GM12875 (cell line): ENCODE measurements at regions not wholly inside any gene's neighbourhood (a gene's known extent, or its start where the extent isn't known, plus 50 kb on each side); places are given as distances from the start of the nearest gene placed in this dataset.

Experiments
- H3K4me3 ChIP-seq: one replicate; pipeline ENCODE4 v1.5.1; 2011; ENCODE audit warnings: low read depth, low read length, control low read depth
- TF ChIP-seq, protein P1 (sequence below): IDR thresholded peaks from 2 replicates; pipeline ENCODE4 v1.5.1; 2011; ENCODE audit warnings: low read depth, mild to moderate bottlenecking, control low read depth, inconsistent platforms, low read length, moderate library complexity, borderline replicate concordance; ENCODE audit not compliant: insufficient read depth

DNA sequence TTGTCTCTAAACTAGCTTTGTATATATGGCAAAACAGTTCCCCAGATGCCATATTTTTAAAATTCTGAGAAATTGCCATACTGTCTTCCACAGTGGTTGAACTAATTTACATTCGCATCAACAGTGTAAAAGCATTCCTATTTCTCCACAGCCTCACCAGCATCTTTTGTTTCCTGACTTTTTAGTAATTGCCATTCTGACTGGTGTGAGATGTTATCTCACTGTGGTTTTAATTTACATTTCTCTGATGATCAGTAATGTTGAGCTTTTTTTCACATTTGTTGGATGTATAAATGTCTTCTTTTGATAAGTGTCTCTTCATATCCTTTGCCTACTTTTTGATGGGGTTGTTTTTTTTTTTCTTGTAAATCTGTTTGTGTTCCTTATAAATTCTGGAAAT is 1222.7 kb upstream of the CITED2 start:
- TF ChIP-seq, protein P1, sequence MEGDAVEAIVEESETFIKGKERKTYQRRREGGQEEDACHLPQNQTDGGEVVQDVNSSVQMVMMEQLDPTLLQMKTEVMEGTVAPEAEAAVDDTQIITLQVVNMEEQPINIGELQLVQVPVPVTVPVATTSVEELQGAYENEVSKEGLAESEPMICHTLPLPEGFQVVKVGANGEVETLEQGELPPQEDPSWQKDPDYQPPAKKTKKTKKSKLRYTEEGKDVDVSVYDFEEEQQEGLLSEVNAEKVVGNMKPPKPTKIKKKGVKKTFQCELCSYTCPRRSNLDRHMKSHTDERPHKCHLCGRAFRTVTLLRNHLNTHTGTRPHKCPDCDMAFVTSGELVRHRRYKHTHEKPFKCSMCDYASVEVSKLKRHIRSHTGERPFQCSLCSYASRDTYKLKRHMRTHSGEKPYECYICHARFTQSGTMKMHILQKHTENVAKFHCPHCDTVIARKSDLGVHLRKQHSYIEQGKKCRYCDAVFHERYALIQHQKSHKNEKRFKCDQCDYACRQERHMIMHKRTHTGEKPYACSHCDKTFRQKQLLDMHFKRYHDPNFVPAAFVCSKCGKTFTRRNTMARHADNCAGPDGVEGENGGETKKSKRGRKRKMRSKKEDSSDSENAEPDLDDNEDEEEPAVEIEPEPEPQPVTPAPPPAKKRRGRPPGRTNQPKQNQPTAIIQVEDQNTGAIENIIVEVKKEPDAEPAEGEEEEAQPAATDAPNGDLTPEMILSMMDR = no peak
- H3K4me3 ChIP-seq = no peak overlapping the region

DNA sequence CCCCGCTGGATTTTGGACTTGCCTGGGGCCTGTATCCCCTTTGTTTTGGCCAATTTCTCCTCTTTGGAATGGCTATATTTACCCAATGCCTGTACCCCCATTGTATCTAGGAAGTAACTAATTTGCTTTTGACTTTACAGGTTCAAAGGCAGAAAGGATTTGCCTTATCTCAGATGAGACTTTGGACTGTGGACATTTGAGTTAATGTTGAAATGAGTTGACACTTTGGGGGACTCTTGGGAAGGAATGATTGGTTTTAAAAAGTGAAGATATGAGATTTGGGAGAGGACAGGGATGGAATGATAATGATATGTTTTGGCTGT is 1220.3 kb upstream of the CITED2 start:
- H3K4me3 ChIP-seq = no peak overlapping the region
- TF ChIP-seq, protein P1 = no peak

DNA sequence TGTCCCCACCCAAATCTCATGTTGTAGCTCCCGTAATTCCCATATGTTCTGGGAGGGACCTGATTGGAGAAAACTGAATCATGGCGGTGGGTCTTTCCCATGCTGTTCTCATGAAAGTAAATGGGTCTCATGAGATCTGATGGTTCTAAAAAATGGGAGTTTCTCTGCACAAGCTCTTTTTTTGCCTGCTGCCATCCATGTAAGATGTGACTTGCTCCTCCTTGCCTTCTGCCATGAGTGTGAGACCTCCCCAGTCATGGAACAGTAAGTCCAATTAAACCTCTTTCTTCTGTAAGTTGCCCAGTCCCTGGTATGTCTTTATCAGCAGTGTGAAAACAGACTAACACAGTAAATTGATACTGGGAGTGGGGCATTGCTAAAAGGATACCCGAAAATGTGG is 1218.4 kb upstream of the CITED2 start:
- TF ChIP-seq, protein P1 = no peak
- no peak overlapping the region for H3K4me3 ChIP-seq

DNA sequence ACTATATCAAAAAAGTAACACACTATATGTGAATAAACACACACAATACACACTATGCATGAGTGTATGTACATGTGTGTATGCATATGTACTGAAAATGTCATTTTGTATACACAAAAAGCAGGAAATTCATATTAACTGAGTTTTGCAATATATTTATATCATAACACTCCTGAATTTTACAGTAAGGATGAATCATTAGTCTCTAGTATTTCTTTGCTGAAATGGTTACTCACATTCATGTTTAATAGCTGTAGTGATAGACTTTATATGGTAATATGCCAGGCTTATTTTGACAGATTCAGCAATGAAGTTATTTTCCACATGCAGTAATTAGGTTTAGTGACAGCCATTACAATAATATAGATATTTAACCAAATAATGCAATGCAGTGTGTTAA is 1216.2 kb upstream of the CITED2 start:
- H3K4me3 ChIP-seq = no peak overlapping the region
- TF ChIP-seq, protein P1 = no peak

DNA sequence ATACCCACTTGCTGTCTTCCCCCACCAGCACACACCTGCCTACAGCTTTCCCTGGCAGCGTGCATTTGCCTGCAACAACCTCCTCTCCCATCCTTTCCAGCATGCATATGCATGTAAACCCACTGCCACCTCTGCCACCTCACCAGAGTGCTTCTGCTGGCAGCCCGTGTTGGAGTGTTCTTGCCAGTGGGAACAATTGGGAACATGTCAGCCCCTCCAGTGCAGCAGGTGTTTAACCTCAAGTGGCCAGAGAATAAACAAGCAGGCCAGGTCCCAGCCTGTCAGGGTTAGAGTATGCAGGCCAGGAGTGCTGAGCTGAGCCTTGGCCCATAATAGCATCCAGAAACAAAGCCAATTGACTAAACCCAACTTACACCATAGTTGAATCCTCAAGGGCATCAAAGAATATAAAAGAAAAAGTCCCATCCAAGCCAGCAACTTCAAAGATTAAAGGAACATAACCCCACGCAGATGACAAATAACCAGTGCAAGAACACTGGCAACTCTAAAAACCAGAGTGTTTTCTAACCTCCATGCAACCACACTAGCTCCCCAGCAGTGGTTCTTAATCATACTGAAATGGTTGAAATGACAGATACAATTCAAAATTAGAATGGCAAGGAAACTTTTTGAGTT is 1212.1 kb upstream of the CITED2 start:
- TF ChIP-seq, protein P1 = no peak
- no peak overlapping the region for H3K4me3 ChIP-seq

DNA sequence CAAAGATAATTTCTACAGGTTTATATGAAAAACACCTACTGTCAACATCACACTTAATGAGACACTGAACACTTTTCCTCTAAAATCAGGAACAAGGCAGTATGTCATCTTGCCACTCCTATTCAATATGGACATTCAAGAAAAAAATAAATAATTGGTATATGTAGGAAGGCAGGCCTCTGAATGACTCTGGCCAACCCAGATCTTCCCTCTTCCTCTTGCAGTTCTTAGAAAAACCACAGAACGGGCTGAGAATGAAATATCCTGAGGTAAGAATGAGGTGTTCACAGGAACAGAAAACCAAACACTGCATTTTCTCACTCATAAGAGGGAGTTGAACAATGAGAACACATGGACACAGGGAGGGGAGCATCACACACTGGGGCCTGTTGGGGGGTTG is 1207.2 kb upstream of the CITED2 start:
- TF ChIP-seq, protein P1 = no peak
- no peak overlapping the region for H3K4me3 ChIP-seq

DNA sequence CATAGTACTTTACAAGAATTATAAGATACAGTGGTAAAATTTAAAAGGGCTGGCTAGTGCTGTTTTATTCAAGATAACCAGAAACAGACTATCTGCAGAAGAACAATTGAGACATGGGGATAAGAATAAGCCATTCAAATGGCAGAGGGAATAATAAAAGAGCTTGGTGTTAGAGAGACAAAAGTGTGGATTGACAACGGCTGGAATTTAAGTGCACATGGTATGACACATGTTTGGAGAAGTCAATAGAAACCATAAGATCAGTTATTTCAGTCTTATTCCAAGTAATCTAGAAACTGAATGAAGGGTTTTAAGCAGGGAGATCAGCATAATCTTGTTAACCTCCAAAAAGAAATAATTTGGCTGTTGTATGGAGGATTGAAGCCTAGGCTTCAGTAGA is 1205.5 kb upstream of the CITED2 start:
- no peak overlapping the region for H3K4me3 ChIP-seq
- TF ChIP-seq, protein P1 = no peak
